H1 (cell line): ENCODE measurements at regions not wholly inside any gene's neighbourhood (a gene's known extent, or its start where the extent isn't known, plus 50 kb on each side); places are given as distances from the start of the nearest gene placed in this dataset.

Source experiments
- CTCF ChIA-PET: fragments of 300-600 bp; sonication (Branson Sonifier 250); formaldehyde crosslinking; loops from one replicate; lab custom pipeline; 2021; ENCODE audit not compliant: partially characterized antibody; lab: Charles Lee
- POLR2A ChIA-PET: fragments of 300-600 bp; sonication (Branson Sonifier 250); formaldehyde crosslinking; loops from one replicate; lab custom pipeline; 2021; ENCODE audit warnings: inconsistent platforms; ENCODE audit not compliant: partially characterized antibody; lab: Charles Lee
- DNase-seq, 2 experiments: peaks; one replicate each; pipeline versions ENCODE4 v3.0.0 to v3.0.0-alpha.2; 2010 to 2022; ENCODE audit warnings: low spot score in 2 of 2, low read depth in 1 of 2, mixed read lengths in 1 of 2
- FAIRE-seq: peaks from 2 replicates; lab custom pipeline; 2011; peaks lifted over from hg19 to GRCh38; lab: Jason Lieb, UNC
- H2AFZ ChIP-seq: 2 replicates; pipeline ENCODE4 v1.8.1; 2012; ENCODE audit warnings: low read length, inconsistent platforms
- H2AK5ac ChIP-seq: 2 replicates; pipeline ENCODE4 v1.6.1; 2013; ENCODE audit warnings: low read depth, low read length
- H2BK120ac ChIP-seq: replicated peaks from 2 replicates; pipeline ENCODE3; 2013; ENCODE audit warnings: low read depth, low read length, inconsistent platforms
- H2BK12ac ChIP-seq: 2 replicates; pipeline ENCODE4 v1.6.1; 2013; ENCODE audit warnings: low read depth, low read length
- H2BK15ac ChIP-seq: 2 replicates; pipeline ENCODE4 v1.6.1; 2013; ENCODE audit warnings: low read length
- H2BK20ac ChIP-seq: 2 replicates; pipeline ENCODE4 v1.6.1; 2013; ENCODE audit warnings: low read length
- H2BK5ac ChIP-seq: 2 replicates; pipeline ENCODE4 v1.6.1; 2013; ENCODE audit warnings: low read depth, low read length
- H3K14ac ChIP-seq: 2 replicates; pipeline ENCODE4 v1.6.1; 2013; ENCODE audit warnings: inconsistent platforms; ENCODE audit not compliant: insufficient read length
- H3K18ac ChIP-seq: 2 replicates; pipeline ENCODE4 v1.6.1; 2013; ENCODE audit warnings: low read length; ENCODE audit errors: extremely low read depth
- H3K23ac ChIP-seq: 2 replicates; pipeline ENCODE4 v1.6.1; 2013; ENCODE audit warnings: inconsistent platforms; ENCODE audit not compliant: insufficient read length
- H3K23me2 ChIP-seq: 2 replicates; pipeline ENCODE4 v1.6.1; 2013; ENCODE audit warnings: low read depth, low read length
- H3K27ac ChIP-seq: 2 replicates; pipeline ENCODE4 v1.6.1; 2011; ENCODE audit warnings: low read depth, low read length, inconsistent platforms
- H3K27me3 ChIP-seq, 4 experiments: replicated peaks in 1 of 4; 1 replicate in 1 of 4; 2 replicates in 3 of 4; pipeline versions ENCODE4 v1.6.1 to v1.8.1; 2011 to 2013; ENCODE audit warnings: low read length in 3 of 4, mild to moderate bottlenecking in 3 of 4, inconsistent platforms in 2 of 4, mixed read lengths in 2 of 4, moderate library complexity in 1 of 4; ENCODE audit not compliant: control insufficient read depth in 3 of 4, insufficient read depth in 3 of 4; ENCODE audit errors: extremely low read depth in 1 of 4
- H3K36me3 ChIP-seq, 4 experiments: 2 replicates each; pipeline versions ENCODE4 v1.6.1 to v1.8.1; 2011 to 2013; ENCODE audit warnings: mild to moderate bottlenecking in 4 of 4, low read length in 3 of 4, moderate library complexity in 2 of 4, control low read depth in 1 of 4, inconsistent platforms in 1 of 4; ENCODE audit not compliant: insufficient read depth in 4 of 4, control insufficient read depth in 2 of 4
- H3K4ac ChIP-seq: replicated peaks from 2 replicates; pipeline ENCODE3; 2013; ENCODE audit warnings: low read length, low read depth, mixed read lengths, inconsistent platforms; ENCODE audit not compliant: insufficient read length
- H3K4me1 ChIP-seq, 4 experiments: replicated peaks in 1 of 4; 1 replicate in 1 of 4; 2 replicates in 3 of 4; pipeline versions ENCODE4 v1.6.1 to v1.8.1; 2011 to 2013; ENCODE audit warnings: low read length in 3 of 4, inconsistent platforms in 2 of 4, mixed read lengths in 1 of 4; ENCODE audit not compliant: insufficient read depth in 4 of 4, control insufficient read depth in 3 of 4
- H3K4me2 ChIP-seq, 2 experiments: 2 replicates each; pipeline versions ENCODE4 v1.6.1 to v1.8.1; 2011 to 2013; ENCODE audit warnings: low read depth in 2 of 2, low read length in 2 of 2, control low read depth in 1 of 2, inconsistent platforms in 1 of 2, mild to moderate bottlenecking in 1 of 2; ENCODE audit not compliant: insufficient read depth in 1 of 2
- H3K4me3 ChIP-seq, 4 experiments: fragments of 200-600, 300-600 bp in 1 of 4; sonication (generic), shearing (Covaris generic), sonication (Bioruptor Twin) in 1 of 4; 2 replicates each; pipeline versions ENCODE4 v1.5.1 to v1.8.1; 2011 to 2016; ENCODE audit warnings: low read length in 4 of 4, low read depth in 3 of 4, control low read depth in 2 of 4, inconsistent platforms in 2 of 4, mild to moderate bottlenecking in 2 of 4, mixed read lengths in 1 of 4, moderate library complexity in 1 of 4; ENCODE audit not compliant: insufficient read depth in 2 of 4; ENCODE audit errors: extremely low read depth in 1 of 4
- H3K56ac ChIP-seq: replicated peaks from 2 replicates; pipeline ENCODE3; 2013; ENCODE audit warnings: low read depth, mild to moderate bottlenecking, mixed read lengths, low read length, inconsistent platforms; ENCODE audit not compliant: insufficient read length
- H3K79me1 ChIP-seq: 2 replicates; pipeline ENCODE4 v1.6.1; 2013; ENCODE audit warnings: low read depth, low read length, control low read depth
- H3K79me2 ChIP-seq, 2 experiments: 2 replicates each; pipeline versions ENCODE4 v1.6.1 to v1.8.1; 2012 to 2013; ENCODE audit warnings: low read length in 2 of 2, mild to moderate bottlenecking in 2 of 2, inconsistent platforms in 1 of 2; ENCODE audit not compliant: insufficient read depth in 2 of 2, control insufficient read depth in 1 of 2
- H3K9ac ChIP-seq, 4 experiments: replicated peaks in 1 of 4; 1 replicate in 1 of 4; 2 replicates in 3 of 4; pipeline versions ENCODE4 v1.6.1 to v1.8.1; 2011 to 2013; ENCODE audit warnings: low read depth in 3 of 4, low read length in 3 of 4, control low read depth in 2 of 4, mild to moderate bottlenecking in 2 of 4, moderate library complexity in 2 of 4, inconsistent platforms in 1 of 4; ENCODE audit errors: extremely low read depth in 1 of 4
- H3K9me3 ChIP-seq, 2 experiments: 2 replicates each; pipeline versions ENCODE4 v1.6.1 to v1.8.1; 2012 to 2013; ENCODE audit warnings: mild to moderate bottlenecking in 2 of 2, moderate library complexity in 2 of 2, control low read depth in 1 of 2, inconsistent platforms in 1 of 2, low read depth in 1 of 2, low read length in 1 of 2, mixed read lengths in 1 of 2; ENCODE audit not compliant: insufficient read depth in 2 of 2
- H4K20me1 ChIP-seq, 2 experiments: replicated peaks in 1 of 2; 2 replicates each; pipeline versions ENCODE3 to v1.8.1; 2011 to 2013; ENCODE audit warnings: inconsistent platforms in 2 of 2, low read length in 2 of 2, mild to moderate bottlenecking in 1 of 2; ENCODE audit not compliant: insufficient read depth in 2 of 2, control insufficient read depth in 1 of 2
- H4K5ac ChIP-seq: 2 replicates; pipeline ENCODE4 v1.6.1; 2013; ENCODE audit warnings: low read length, low read depth, mixed read lengths, inconsistent platforms; ENCODE audit not compliant: insufficient read length
- H4K8ac ChIP-seq: 2 replicates; pipeline ENCODE4 v1.8.0; 2013; ENCODE audit warnings: mild to moderate bottlenecking, moderate library complexity, low read length, inconsistent platforms; ENCODE audit not compliant: insufficient read depth; ENCODE audit errors: extremely low read depth
- H4K91ac ChIP-seq: replicated peaks from 2 replicates; pipeline ENCODE3; 2013; ENCODE audit warnings: low read length, mixed read lengths, inconsistent platforms; ENCODE audit not compliant: insufficient read length
- YY1 ChIP-seq: IDR thresholded peaks from 2 replicates; pipeline ENCODE4 v1.6.1; 2011; ENCODE audit warnings: low read depth, mild to moderate bottlenecking, low read length
- WGBS, 2 experiments: shearing (Covaris generic) in 1 of 2; methylation state at CpG; one replicate each; pipeline versions ENCODE4 v1.1.6 to v1.1.7; 2013 to 2015; ENCODE audit warnings: low lambda C conversion rate in 2 of 2, mixed read lengths in 2 of 2, inconsistent platforms in 1 of 2, low coverage in 1 of 2, missing lambda C conversion rate in 1 of 2; ENCODE audit not compliant: insufficient replicate concordance in 2 of 2, insufficient coverage in 1 of 2, insufficient read length in 1 of 2; ENCODE audit errors: extremely low coverage in 1 of 2, missing lambda C conversion rate in 1 of 2; 5-methylcytosine and 5-hydroxymethylcytosine counted together

DNA sequence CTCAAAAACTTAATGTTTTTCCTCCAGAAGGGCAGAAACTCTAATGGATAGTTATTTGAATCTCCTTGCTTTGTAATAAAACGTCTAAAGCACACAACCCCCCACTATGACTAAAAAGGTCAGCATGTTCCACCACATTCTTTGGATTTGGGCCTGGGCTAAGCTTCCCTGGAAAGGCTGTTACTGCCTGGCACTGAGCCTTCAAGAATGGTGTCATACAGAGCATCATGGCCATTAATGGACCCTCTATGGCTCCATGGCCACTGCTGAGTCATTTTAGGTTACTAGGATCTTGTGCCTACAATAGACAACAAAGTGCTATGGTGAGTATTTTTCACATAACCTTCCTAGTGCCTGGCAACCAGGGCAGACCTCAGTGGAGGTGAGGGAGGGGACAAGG, 242.6 kb upstream of the FAT3 start:
- Histone ChIP-seq H3K36me3 (no peaks in the 10 kb centered on the region), H3K9ac (no peak overlapping the region; a peak in 1 of 7 replicates), H3K23me2 (no peaks in the 10 kb centered on the region), H2BK15ac (no peak overlapping the region), H2BK20ac (no peak overlapping the region), H2AK5ac (no peak overlapping the region), H3K27me3 (no peaks in the 10 kb centered on the region), H3K14ac (no peak overlapping the region), H3K4me3 (no peak overlapping the region), H3K18ac (no peak overlapping the region), H3K79me1 (no peaks in the 10 kb centered on the region), H4K20me1 (no peaks in the 10 kb centered on the region), H3K4me1 (peaks cover 0 to 7% (median 0%) of the 10 kb centered on the region in 4 experiments; a peak in 2 of 7 replicates), H3K9me3 (no peaks in the 10 kb centered on the region), H3K23ac (no peak overlapping the region), H4K91ac (no peak overlapping the region), H4K8ac (no peak overlapping the region), H2BK5ac (no peak overlapping the region), H3K27ac (no peak overlapping the region; the same call in 1 of the 2 replicates), H3K4ac (no peak overlapping the region), H3K79me2 (no peaks in the 10 kb centered on the region), H3K56ac (no peak overlapping the region), H3K4me2 (no peak overlapping the region), H2AFZ (no peak overlapping the region), H2BK12ac (no peak overlapping the region), H4K5ac (no peak overlapping the region), H2BK120ac (no peak overlapping the region)
- TF ChIP-seq YY1 = no peak
- no peak for FAIRE-seq
- POLR2A ChIA-PET = no interaction called here
- CTCF ChIA-PET = no interaction called here
- DNase-seq = no peak
- 90% methylated on average over 1 of the region's 1 CpG; no CpG with 5 or more reads in 1 of the 2 experiments for WGBS, 2 experiments
